MG63 (cell line): ENCODE measurements at regions not wholly inside any gene's neighbourhood (a gene's known extent, or its start where the extent isn't known, plus 50 kb on each side); places are given as distances from the start of the nearest gene placed in this dataset.

Source experiments
- DNase-seq: peaks from one replicate; pipeline ENCODE4 v3.0.0-alpha.2; 2020
- H3K27me3 ChIP-seq: fragments of 250-450 bp; sonication (Bioruptor Pico); 2 replicates; pipeline ENCODE4 v1.5.1; 2020; ENCODE audit warnings: mild to moderate bottlenecking, moderate library complexity
- H3K36me3 ChIP-seq: fragments of 250-450 bp; sonication (Bioruptor Pico); 2 replicates; pipeline ENCODE4 v1.5.1; 2020; ENCODE audit warnings: mild to moderate bottlenecking, moderate library complexity
- H3K4me3 ChIP-seq: fragments of 250-450 bp; sonication (Bioruptor Pico); 2 replicates; pipeline ENCODE4 v1.5.1; 2020; ENCODE audit warnings: mild to moderate bottlenecking, moderate library complexity
- H3K9me3 ChIP-seq: fragments of 250-450 bp; sonication (Bioruptor Pico); 2 replicates; pipeline ENCODE4 v1.5.1; 2020; ENCODE audit warnings: mild to moderate bottlenecking, moderate library complexity

DNA sequence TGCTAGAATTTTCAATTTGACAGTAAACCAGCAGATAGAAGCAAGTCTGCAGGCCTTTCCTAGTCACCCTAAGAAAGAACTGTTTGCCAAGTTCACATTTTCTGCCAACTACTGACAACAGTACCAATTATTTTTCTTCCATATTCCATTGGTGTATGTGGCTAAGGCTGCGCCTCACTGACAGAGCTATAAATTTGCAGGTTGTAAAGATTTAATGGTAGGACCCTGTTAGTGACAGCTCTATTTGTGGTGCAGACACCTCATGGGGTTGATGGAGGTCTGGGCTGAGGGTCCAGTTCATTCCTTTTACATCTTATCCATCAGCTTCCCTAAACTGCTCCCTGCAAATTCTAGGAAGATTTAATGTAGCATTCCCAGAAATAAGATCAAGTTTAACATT is 228.5 kb downstream of the FRK start:
- DNase-seq, result no peak
- no peaks in the 10 kb centered on the region for H3K36me3 ChIP-seq
- H3K27me3 ChIP-seq, result no peaks in the 10 kb centered on the region
- H3K4me3 ChIP-seq, result no peak overlapping the region
- H3K9me3 ChIP-seq, result no peaks in the 10 kb centered on the region; the same call in 1 of the 2 replicates

DNA sequence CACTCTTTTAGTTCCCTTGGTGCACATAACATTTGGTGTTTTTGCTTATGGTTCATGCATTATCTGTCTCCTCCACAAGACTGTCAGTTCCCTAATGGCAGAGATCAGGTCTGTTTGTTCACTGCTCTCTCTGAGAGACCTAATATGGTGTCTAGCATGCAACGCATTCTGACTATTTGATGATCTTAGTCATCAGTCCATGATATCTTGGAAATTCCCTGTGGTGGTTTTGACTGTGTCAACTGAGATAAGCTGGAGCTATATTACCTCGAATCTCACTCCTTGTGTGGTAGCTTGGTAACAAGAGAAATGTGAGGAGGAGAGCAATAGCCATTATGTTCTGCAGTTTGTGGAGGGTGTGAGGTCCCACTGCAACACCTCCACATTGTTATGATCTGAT is 229.8 kb downstream of the FRK start:
- Histone ChIP-seq H3K4me3 (no peak overlapping the region), H3K36me3 (no peaks in the 10 kb centered on the region), H3K27me3 (no peaks in the 10 kb centered on the region), H3K9me3 (no peaks in the 10 kb centered on the region; the same call in 1 of the 2 replicates)
- DNase-seq, result no peak

DNA sequence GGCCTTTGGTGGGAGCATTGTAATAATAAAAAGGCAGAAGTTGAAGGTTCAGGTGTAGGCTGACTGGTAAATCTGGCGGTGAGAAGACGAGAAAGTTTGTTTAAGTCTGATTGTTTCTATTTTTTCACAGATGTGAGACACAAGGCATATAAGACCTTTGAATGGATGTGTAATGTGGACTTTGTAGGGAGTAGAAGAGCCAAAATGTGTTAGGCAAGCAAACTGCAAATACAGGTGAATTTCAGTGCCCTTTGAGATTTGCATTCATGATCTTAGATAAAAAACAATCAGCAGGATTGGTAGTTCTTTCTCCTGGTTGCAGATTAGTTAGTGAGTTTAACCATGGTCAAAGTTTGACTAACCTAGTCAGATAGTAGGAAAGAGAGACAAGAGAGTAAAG is 238.9 kb downstream of the FRK start:
- Histone ChIP-seq H3K4me3 (no peak overlapping the region), H3K9me3 (no peaks in the 10 kb centered on the region), H3K27me3 (no peaks in the 10 kb centered on the region), H3K36me3 (no peaks in the 10 kb centered on the region)
- no peak for DNase-seq

DNA sequence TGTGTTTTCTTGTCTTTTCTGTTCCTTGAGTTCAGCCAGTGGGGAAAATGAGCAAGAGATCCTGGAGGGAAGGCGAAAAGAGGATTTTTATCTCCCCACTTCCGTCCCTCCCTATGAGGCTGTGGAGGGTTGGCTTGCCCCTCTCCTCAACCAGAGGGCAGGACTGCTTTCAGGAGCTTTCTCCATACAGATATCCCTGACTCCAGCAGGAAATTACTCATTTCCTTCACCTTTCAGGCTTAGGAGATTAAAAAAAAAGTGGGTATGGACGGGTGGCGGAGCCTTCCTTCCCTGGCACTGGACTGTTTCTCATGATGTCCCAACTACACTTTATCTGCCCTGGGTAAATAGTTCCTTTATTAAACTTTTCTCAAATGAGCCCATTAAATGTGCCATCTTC is 241.2 kb downstream of the FRK start:
- H3K9me3 ChIP-seq, result no peaks in the 10 kb centered on the region
- no peaks in the 10 kb centered on the region for H3K27me3 ChIP-seq
- DNase-seq, result no peak
- no peak overlapping the region for H3K4me3 ChIP-seq
- no peaks in the 10 kb centered on the region for H3K36me3 ChIP-seq

DNA sequence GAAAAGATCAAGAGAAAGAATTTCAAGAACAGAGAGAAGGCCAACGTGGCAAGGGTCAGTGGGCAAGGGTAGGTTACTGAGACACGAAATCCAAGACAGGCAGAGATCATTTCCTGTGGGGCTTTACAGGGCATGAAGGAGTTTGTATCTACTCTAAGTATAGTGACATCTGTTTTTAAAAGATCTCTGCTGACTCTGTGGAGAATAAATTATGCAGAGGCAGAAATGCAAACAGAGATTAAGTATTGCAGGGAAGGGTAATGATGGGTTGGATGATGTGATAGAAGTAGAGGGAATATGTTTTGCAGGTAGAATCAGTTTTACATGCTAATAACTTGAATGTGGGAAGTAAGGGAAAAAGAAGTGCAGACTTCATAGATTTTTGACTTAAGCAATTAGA is 243.5 kb downstream of the FRK start:
- no peak overlapping the region for H3K4me3 ChIP-seq
- H3K9me3 ChIP-seq, result no peaks in the 10 kb centered on the region
- H3K36me3 ChIP-seq, result no peaks in the 10 kb centered on the region
- H3K27me3 ChIP-seq, result no peaks in the 10 kb centered on the region
- DNase-seq, result no peak

DNA sequence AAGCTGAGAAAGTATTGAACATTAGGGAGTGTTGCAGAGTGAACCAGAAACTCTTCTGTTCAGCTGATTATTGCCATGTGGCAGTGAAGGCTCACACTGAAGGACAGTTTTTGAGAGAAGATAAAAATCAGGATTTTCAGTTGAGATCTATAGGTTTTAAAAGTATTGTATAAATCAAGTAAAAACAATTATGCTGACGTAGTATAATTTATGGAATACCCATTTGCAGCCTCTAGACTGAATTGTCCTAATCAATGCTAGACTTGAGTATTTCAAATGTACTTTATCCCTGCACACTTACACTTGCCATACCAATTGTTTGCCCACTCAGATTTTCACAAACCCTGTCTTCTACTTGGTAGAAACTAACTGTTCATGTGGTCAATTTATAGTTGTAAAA is 245.8 kb downstream of the FRK start:
- no peak for DNase-seq
- Histone ChIP-seq H3K27me3 (no peaks in the 10 kb centered on the region), H3K36me3 (no peaks in the 10 kb centered on the region), H3K9me3 (no peaks in the 10 kb centered on the region), H3K4me3 (no peak overlapping the region)

DNA sequence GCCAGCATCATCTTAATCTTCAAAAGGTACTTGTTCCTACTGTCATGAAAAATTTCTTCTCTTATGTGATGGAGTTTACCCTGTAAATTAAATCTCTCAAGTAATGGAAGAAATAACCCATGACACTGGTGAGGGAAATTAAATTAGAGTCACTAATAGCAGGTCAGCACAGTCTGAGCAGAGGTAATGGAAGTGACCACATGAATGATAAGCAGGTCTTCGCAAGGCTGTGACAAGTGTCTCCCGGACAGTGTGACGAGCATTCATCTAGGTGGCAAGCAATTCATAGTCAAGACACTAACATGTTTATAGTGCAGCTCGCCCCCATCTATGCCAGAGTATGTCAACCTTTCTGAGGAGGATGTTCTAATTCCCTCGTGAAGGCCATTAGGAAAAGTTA is 249.2 kb downstream of the FRK start:
- H3K4me3 ChIP-seq, result no peak overlapping the region
- no peaks in the 10 kb centered on the region for H3K27me3 ChIP-seq
- no peaks in the 10 kb centered on the region for H3K9me3 ChIP-seq
- no peaks in the 10 kb centered on the region for H3K36me3 ChIP-seq
- DNase-seq, result no peak

DNA sequence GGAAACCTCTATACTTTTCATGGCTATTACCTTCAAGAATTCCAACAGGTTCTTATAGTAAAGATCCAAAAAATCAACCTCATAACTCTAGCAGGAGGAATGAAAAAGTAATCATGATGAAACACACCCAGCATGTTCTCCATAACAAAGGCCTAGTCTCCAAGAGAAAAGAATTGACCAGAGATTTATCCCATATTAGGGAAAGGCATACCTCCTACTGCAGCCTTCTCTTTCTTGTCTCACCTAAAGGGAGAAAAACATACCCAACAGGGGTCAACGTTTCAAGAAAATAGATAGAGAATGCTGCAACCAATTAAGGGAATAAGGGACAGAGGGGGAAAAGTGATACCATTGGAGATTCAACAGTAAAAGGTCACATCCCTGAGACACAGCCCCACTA is 262.5 kb downstream of the FRK start:
- H3K36me3 ChIP-seq, result no peaks in the 10 kb centered on the region
- H3K4me3 ChIP-seq, result no peak overlapping the region
- no peaks in the 10 kb centered on the region for H3K27me3 ChIP-seq
- DNase-seq, result no peak
- H3K9me3 ChIP-seq, result no peaks in the 10 kb centered on the region

DNA sequence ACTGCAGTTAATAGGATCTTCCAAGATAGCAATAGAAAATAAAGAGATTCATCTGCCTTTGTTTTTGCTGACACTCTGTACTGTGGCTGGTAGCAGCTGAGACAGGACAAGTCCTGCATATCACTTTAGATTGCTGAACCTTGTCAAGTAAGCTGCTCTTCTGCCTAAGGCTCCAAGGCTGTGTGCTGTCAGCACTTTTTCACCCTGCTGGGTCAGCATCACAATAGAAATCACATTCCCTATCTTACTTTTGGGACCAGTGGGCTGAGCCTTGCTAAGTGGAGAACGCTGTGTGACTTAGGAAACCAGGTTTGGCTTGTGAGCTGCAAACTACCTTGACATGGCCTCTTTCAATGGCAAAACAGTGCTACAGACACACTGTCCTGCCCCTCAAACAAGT is 263.9 kb downstream of the FRK start:
- Histone ChIP-seq H3K27me3 (no peaks in the 10 kb centered on the region), H3K36me3 (no peaks in the 10 kb centered on the region), H3K9me3 (no peaks in the 10 kb centered on the region), H3K4me3 (no peak overlapping the region)
- DNase-seq, result no peak

DNA sequence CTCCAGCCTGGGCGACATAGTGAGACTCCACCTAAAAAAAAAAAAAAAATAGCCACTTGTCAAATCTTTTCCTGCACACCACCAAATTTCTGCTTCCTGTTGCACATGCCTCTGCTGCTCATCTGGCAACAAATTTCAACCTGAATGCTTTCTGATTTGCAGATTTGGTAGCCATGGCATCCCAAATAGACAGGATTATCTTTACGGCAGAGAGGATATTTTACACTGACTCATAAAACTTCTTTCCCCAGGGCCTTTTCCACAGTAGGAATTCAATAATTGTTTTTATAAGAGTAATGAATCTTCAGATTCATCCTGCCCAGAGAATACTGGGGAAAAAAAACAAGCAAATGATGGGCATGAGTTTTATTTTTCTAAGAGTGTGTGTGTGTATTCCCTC is 264.6 kb downstream of the FRK start:
- peak; percentile 20 for DNase-seq
- no peak overlapping the region for H3K4me3 ChIP-seq
- no peaks in the 10 kb centered on the region for H3K36me3 ChIP-seq
- H3K27me3 ChIP-seq, result no peaks in the 10 kb centered on the region
- H3K9me3 ChIP-seq, result no peaks in the 10 kb centered on the region

DNA sequence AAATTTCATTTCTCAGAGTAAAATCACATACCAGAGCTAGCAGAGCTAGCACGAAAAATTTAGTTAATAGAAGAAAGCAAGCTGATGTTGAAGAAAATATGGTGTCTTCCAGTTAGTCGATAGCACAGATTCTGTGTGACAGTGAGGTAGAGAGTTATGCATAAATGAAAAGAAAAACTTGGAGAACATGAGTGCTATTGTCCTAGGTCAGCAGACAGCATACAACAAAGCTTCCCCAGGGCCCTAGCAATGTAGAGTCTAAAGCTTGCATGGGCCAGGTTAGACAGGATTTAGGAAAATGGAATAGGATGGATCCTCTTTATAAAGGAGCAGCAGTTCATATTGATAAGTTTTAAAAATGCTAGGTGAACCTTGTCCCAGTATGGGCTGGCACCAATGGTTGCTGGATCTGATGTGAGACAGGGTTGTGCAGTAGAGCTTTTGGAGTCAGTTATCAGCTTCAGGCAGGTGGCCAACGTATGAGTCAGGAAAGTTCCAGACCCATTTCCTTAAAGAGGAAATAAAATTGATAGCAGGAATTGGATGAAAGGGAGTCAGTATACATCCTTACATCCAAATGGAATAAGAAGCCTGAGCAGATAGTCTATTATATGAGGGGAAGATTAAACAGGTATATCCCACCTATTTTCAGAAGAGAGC is 277.2 kb downstream of the FRK start:
- no peaks in the 10 kb centered on the region for H3K9me3 ChIP-seq
- H3K36me3 ChIP-seq, result no peaks in the 10 kb centered on the region
- H3K4me3 ChIP-seq, result no peak overlapping the region
- no peaks in the 10 kb centered on the region for H3K27me3 ChIP-seq
- peak; percentile 65 for DNase-seq

DNA sequence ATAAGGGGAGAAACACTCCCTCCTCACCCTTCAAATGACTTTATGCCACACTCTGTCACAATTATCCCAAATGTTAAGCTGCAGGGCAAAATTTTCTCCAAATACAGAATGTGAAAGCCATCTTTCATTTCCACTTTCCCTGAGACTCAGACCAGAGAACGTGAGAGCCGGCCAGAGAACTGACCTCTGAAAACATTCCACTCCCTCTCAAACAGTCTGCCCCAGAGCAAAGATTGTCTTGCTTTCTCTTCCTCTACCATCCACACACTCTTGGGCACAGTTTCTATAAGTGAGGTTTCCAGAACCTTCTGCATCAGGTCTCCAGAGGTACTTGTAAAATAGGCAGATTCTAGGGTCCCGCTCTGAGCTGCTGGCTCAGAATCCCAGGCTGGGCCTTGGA is 278.1 kb downstream of the FRK start:
- Histone ChIP-seq H3K27me3 (no peaks in the 10 kb centered on the region), H3K36me3 (no peaks in the 10 kb centered on the region), H3K9me3 (no peaks in the 10 kb centered on the region), H3K4me3 (no peak overlapping the region)
- no peak for DNase-seq

DNA sequence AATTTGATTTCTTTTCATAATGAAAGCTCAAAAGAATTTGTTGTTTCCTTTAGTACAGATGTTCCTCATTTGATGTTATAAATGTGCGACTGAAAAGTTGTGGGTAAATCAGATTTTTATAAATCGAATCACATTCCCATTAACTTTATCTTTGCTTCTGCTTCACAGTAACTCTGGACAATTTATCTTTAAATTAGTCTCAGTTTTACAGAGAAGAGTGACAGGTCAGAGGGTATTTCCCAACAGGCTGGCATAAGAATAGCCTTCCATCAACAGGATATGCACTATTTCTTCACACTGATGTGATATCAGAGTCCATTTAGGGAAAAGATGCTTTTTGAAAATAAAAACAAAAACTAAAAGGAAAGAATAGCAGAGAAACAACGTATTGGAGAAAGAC is 286.9 kb downstream of the FRK start:
- Histone ChIP-seq H3K9me3 (no peaks in the 10 kb centered on the region), H3K4me3 (no peak overlapping the region)

DNA sequence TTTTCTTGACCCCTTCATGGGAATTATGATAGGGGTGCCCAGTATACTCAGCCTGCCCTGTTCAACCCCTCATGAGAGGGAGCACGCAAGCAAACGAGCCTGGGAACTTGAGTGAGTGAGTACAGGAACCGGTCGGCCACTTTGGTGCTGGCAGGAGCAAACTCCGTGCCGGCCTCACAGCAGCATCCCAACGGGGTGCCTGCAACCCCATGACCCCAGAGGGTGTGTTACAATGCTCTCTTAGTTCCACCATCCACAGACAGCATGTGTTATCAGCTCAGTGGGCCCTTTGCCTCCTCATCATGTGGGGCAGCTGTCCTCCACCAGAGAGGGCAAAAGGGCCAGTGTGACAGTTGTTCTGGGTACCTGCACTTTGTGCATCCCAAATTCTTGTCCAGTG is 289.8 kb downstream of the FRK start:
- no peak for DNase-seq
- H3K27me3 ChIP-seq, result no peaks in the 10 kb centered on the region
- H3K9me3 ChIP-seq, result no peaks in the 10 kb centered on the region
- no peaks in the 10 kb centered on the region for H3K36me3 ChIP-seq
- no peak overlapping the region for H3K4me3 ChIP-seq

More for the DNA sequence above, 286.9 kb downstream of the FRK start:
- no peak for DNase-seq
- H3K36me3 ChIP-seq, result no peaks in the 10 kb centered on the region
- H3K27me3 ChIP-seq, result no peaks in the 10 kb centered on the region

DNA sequence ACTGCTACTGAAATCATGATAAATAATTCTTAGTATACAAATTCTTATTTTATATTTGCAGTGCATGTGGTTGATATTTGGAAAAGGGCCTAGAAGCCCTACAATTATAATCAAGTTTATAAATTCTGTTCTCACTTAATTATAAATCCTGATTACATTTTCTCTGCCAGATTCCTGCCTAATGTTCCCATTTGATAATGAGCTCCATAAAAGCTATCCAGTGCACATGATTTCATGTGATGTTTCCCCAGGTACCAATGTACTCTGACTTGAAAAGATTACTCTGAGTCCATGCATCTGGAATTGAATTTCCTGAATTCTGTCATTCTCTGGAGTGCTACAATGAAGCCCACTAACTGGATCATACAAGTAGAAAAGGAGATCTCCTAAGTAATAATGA is 292.2 kb downstream of the FRK start:
- Histone ChIP-seq H3K9me3 (no peaks in the 10 kb centered on the region), H3K4me3 (no peak overlapping the region), H3K36me3 (no peaks in the 10 kb centered on the region), H3K27me3 (no peaks in the 10 kb centered on the region)
- DNase-seq, result no peak

DNA sequence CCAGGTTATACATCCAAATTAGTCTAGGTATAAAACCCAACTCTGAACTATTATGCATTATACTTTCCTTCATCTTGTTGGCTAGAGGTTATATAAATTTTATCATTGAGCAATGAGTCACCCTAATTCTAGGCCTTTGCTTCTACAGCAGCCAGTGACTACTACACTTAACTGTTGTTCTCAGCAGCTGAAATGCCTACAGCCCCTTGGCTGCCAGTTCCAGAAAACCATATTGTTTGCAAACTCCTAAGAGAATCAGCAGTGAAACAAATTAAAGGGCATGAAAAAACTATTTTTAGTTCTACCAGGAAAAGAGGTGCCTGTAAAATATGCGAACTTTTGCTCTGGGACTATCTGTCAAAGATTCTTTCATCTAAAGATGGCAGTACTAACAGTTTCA is 292.8 kb downstream of the FRK start:
- Histone ChIP-seq H3K4me3 (no peak overlapping the region), H3K9me3 (no peaks in the 10 kb centered on the region), H3K27me3 (no peaks in the 10 kb centered on the region), H3K36me3 (no peaks in the 10 kb centered on the region)
- DNase-seq, result peak; percentile 38

DNA sequence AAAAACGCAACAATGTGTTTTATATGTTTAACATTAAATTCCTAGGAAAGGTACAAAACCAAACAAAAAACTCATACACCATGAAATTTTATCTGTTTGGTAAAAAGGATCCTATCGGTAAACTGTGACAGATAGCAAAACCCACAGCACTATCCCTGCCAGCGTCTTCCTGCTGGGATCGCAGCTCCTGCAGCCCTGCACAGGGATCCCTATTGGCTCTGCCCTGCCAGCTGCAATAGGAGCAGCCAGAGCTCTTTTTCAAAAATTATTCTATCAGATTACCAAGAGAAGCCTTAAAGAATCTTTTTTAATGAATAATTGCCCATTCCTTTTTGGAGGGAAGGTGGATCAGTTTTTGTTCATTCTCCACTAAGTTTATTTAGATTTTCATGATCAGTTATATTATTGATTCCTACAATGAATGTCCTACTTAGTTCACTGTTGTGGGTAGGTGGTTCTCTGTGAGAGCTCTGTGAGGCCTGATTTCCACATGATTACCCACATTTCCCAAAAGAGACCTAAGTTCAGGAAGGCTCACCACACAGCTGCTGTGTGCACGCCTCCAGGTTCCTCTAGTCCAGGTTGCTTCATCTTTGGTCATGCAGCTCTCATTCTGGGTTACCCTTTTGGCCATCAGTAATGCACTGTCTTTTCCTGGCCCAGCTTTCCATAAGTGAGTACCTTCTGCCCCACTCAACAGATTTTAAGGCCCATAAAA is 293.8 kb downstream of the FRK start:
- no peaks in the 10 kb centered on the region for H3K36me3 ChIP-seq
- no peak overlapping the region for H3K4me3 ChIP-seq
- DNase-seq, result no peak
- no peaks in the 10 kb centered on the region for H3K9me3 ChIP-seq
- no peaks in the 10 kb centered on the region for H3K27me3 ChIP-seq

DNA sequence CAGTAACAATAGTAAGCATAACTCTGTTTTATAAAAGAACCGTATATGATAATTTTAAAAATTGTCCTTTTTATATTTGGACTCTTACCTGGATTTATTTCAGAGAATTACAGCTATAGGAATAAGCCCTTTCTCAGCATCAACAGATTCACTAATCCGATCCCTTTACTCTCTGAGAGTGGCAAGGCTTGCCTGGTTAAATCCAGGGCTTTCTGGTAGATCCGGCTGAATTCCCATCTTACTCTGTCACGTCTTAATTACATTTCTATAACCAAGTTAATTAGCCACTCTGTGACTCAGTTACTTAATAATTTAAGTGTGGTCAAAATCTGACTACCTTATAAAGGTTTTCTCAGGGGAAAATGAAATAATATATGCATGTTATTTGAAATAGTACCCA is 294.7 kb downstream of the FRK start:
- Histone ChIP-seq H3K27me3 (no peaks in the 10 kb centered on the region), H3K36me3 (no peaks in the 10 kb centered on the region), H3K4me3 (no peak overlapping the region), H3K9me3 (no peaks in the 10 kb centered on the region)
- DNase-seq, result no peak
